Naive thymus-derived CD8-positive, alpha-beta T cell (primary cell): ENCODE measurements at regions not wholly inside any gene's neighbourhood (a gene's known extent, or its start where the extent isn't known, plus 50 kb on each side); places are given as distances from the start of the nearest gene placed in this dataset.

Source experiments
- ATAC-seq, 2 donors: fragments of 150-1000 bp; cut with Tn5 transposase in 1 of 2; sonication (Bioruptor Pico), chemical (Tn5 transposase) in 1 of 2; 1 replicate in 1 of 2; 2 replicates in 1 of 2; pipeline ENCODE4 v1.10.0; 2021; ENCODE audit warnings: mild to moderate bottlenecking in 2 of 2, moderate library complexity in 2 of 2
- POLR2A ChIA-PET: fragments of 350-600 bp; sonication (Branson Sonifier 250); formaldehyde crosslinking; loops from one replicate; lab custom pipeline; 2021; ENCODE audit warnings: antibody characterized with exemption; lab: Charles Lee
- DNase-seq, 10 donors: peaks; one replicate each; pipeline versions ENCODE4 v3.0.0 to v3.0.0-alpha.2; 2020 to 2022
- H3K27ac Mint-ChIP-seq, 10 donors: one replicate each; pipeline ENCODE4 v1.8.0; 2020 to 2022; ENCODE audit warnings: mild to moderate bottlenecking in 10 of 10, mixed read lengths in 10 of 10, moderate library complexity in 4 of 10, inconsistent platforms in 1 of 10
- H3K27me3 Mint-ChIP-seq, 5 donors: one replicate each; pipeline ENCODE4 v1.8.0; 2021 to 2022; ENCODE audit warnings: mixed read lengths in 5 of 5
- H3K36me3 Mint-ChIP-seq, 3 donors: one replicate each; pipeline ENCODE4 v1.8.0; 2020 to 2022; ENCODE audit warnings: mixed read lengths in 3 of 3, mild to moderate bottlenecking in 2 of 3, inconsistent platforms in 1 of 3
- H3K4me1 Mint-ChIP-seq, 4 donors: one replicate each; pipeline ENCODE4 v1.8.0; 2021 to 2022; ENCODE audit warnings: mixed read lengths in 4 of 4
- H3K4me3 Mint-ChIP-seq, 10 donors: one replicate each; pipeline ENCODE4 v1.8.0; 2020 to 2022; ENCODE audit warnings: mild to moderate bottlenecking in 10 of 10, mixed read lengths in 10 of 10, moderate library complexity in 6 of 10, inconsistent platforms in 1 of 10
- H3K9me3 Mint-ChIP-seq, 9 donors: one replicate each; pipeline ENCODE4 v1.8.0; 2020 to 2022; ENCODE audit warnings: mixed read lengths in 9 of 9, mild to moderate bottlenecking in 3 of 9, inconsistent platforms in 1 of 9, moderate library complexity in 1 of 9

DNA sequence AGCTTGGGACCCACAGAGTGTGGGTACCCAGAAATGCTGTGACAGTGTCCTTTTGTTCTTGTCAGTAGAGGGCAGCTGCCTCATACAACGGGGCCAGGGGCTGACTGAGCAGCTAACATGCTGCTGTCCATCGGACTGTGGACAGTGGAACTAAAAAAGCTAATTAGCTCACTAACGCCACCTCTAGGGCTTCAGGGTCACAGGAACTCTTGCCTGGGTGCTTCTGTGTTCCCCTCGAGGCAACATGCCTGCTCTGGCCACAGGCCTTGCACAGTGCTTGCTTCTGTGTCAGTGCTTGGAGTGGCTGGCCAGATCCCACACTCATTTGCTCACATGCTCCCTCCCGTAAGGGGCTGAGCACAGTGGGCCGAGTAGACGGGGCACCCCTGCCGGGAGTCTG lies 377.0 kb downstream of the OLFM4 start:
- no peak overlapping the region for H3K27ac Mint-ChIP-seq
- H3K4me1 Mint-ChIP-seq, result no peaks in the 10 kb centered on the region
- H3K36me3 Mint-ChIP-seq, result no peaks in the 10 kb centered on the region
- DNase-seq, result no peak
- ATAC-seq, result no peak
- peaks cover 0 to 7% (median 0%) of the 10 kb centered on the region in 9 donors for H3K9me3 Mint-ChIP-seq
- H3K27me3 Mint-ChIP-seq, result no peaks in the 10 kb centered on the region
- H3K4me3 Mint-ChIP-seq, result no peak overlapping the region
- POLR2A ChIA-PET, result no interaction called here

DNA sequence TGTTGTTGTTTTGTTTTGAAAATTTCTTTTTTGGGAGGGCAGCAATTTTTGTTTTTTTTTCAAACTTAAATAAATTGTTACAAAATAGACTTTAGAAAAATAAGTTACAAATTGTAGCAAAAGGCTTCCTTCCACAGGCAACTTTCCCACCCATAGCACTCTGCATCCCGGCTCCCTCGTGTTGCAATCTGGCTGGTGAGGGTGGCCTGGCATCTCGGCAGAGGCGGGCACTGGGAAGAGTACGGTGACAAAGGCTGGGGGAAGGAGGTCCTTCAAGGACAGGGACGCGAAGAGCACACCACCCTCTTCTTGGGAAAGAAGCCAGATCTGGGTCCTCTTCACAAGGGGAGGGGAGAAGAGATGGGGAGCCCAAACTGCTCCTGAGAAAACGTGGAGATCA lies 379.7 kb downstream of the OLFM4 start:
- POLR2A ChIA-PET, result no interaction called here
- no peaks in the 10 kb centered on the region for H3K27me3 Mint-ChIP-seq
- H3K36me3 Mint-ChIP-seq, result no peaks in the 10 kb centered on the region
- H3K9me3 Mint-ChIP-seq, result peaks cover 0 to 11% (median 0%) of the 10 kb centered on the region in 9 donors
- H3K27ac Mint-ChIP-seq, result no peak overlapping the region
- no peaks in the 10 kb centered on the region for H3K4me1 Mint-ChIP-seq
- ATAC-seq (no peak), DNase-seq (no peak)
- H3K4me3 Mint-ChIP-seq, result no peak overlapping the region

DNA sequence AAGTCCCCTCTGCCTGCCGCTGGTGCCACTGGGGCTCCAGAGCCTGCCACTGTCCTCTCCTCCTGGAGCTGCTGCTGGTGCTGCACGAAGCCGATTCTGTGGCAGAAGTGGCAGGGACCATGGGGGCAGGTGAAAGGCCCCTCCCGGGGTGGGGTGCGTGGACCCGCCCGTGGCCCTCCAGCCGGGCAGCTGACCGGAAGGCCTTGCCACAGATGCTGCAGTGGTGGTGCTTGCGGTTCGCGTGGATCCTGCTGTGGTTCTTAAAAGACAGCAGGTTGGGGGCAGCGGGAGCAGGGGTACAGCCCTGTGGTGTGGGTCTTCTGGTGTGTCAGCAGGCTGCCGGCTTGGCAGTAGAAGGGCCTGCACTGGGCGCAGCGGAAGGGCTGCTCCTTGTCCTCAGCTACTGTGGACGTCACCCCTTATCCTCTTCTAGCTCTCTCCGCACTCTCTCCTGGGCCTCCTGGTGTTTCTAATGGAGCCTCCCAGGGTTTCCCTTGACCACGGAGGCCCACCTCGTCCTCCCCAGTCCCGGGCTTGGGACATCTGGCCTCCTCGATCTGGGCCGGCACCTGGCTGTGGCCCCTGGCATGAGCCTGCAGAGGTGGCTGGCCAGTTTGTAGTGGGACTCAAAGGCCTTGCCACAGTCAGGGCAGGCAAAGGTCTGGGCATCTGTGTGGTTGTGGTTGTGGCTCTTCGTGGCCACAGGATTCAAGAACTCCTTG lies 380.4 kb downstream of the OLFM4 start:
- no peak overlapping the region for H3K4me3 Mint-ChIP-seq
- H3K9me3 Mint-ChIP-seq, result peaks cover 0 to 11% (median 0%) of the 10 kb centered on the region in 9 donors
- H3K36me3 Mint-ChIP-seq, result no peaks in the 10 kb centered on the region
- no peaks in the 10 kb centered on the region for H3K4me1 Mint-ChIP-seq
- no peak overlapping the region for H3K27ac Mint-ChIP-seq
- peak in 1 of 10 donors; percentile 24 for DNase-seq
- no peak for ATAC-seq
- H3K27me3 Mint-ChIP-seq, result no peaks in the 10 kb centered on the region
- POLR2A ChIA-PET, result no interaction called here

DNA sequence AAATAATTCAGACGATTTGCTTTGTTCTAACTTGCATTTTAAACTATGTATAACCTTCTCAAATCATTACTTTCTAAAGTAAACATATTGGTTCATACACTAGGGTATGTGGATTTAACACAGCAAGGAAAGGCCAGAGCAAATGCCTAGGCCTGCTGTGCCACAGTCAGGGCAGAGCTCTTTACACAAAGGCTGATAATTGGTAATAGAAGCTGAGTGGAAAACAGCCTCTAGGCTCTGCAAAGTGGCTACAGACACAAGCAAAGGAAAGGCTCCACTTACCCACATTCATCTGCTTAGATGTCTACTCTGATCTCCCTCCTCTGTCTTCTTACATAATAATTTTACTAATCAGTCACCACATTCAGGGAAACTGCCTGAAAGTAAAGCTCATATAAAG lies 382.9 kb downstream of the OLFM4 start:
- Mint-ChIP-seq H3K27ac (no peak overlapping the region), H3K4me1 (no peaks in the 10 kb centered on the region), H3K36me3 (no peaks in the 10 kb centered on the region), H3K27me3 (no peaks in the 10 kb centered on the region), H3K9me3 (peaks cover 0 to 6% (median 0%) of the 10 kb centered on the region in 9 donors), H3K4me3 (no peak overlapping the region)
- no peak for ATAC-seq
- DNase-seq, result no peak
- POLR2A ChIA-PET, result no interaction called here

DNA sequence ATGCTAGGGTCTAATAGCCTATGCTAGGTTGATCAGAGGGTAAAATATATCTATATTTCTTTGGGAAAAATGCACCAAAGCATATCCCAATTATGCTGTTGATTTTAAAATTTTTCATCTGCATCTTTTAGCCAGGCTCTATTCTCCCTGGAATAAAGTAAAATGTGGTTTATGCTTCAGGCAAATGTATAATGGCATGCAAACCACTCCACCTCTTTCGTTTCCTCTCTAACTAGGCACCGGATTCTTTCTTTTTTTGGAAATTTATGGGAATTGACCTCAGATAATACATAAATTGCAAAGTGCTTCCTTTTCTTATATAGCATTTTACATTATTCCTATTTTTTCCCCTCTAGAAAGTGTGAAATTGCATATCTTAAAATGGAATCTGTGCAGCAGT lies 386.5 kb downstream of the OLFM4 start:
- DNase-seq (no peak), ATAC-seq (no peak)
- Mint-ChIP-seq H3K36me3 (no peaks in the 10 kb centered on the region), H3K27me3 (no peaks in the 10 kb centered on the region), H3K9me3 (peaks cover 0 to 17% (median 0%) of the 10 kb centered on the region in 9 donors), H3K4me1 (no peaks in the 10 kb centered on the region), H3K27ac (no peak overlapping the region), H3K4me3 (no peak overlapping the region)
- POLR2A ChIA-PET, result no interaction called here

- no peaks in the 10 kb centered on the region for H3K4me1 Mint-ChIP-seq
- DNase-seq (no peak), ATAC-seq (no peak)
- H3K4me3 Mint-ChIP-seq, result no peak overlapping the region
- H3K9me3 Mint-ChIP-seq, result peaks cover 0 to 17% (median 2%) of the 10 kb centered on the region in 9 donors
- no peak overlapping the region for H3K27ac Mint-ChIP-seq
- POLR2A ChIA-PET, result no interaction called here
- H3K36me3 Mint-ChIP-seq, result no peaks in the 10 kb centered on the region
- no peaks in the 10 kb centered on the region for H3K27me3 Mint-ChIP-seq
These were observed 389.0 kb downstream of the OLFM4 start for GRCh38 chr13:53417601-53418000.

DNA sequence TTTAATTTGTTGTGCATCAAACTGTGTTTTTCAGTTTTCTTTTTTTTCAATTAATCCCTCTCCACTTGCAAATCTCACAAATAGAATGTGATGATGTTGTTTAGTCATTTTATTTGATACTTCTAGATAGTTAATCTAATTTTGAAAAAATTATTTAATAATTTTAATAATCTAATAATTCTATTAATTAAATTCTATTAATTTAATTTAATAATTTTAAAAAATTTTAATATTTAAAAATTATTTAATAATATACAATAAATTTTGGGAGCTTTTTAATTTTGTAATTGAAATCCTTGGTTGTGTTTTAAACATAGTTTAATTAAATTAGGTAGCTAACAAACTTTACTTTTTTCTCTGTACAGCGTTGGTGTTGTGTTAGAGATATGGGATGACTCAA lies 393.8 kb downstream of the OLFM4 start:
- peaks cover 0 to 12% (median 3%) of the 10 kb centered on the region in 9 donors for H3K9me3 Mint-ChIP-seq
- DNase-seq (no peak), ATAC-seq (no peak)
- H3K27me3 Mint-ChIP-seq, result no peaks in the 10 kb centered on the region
- POLR2A ChIA-PET, result no interaction called here
- H3K36me3 Mint-ChIP-seq, result no peaks in the 10 kb centered on the region
- no peak overlapping the region for H3K4me3 Mint-ChIP-seq
- no peaks in the 10 kb centered on the region for H3K4me1 Mint-ChIP-seq
- no peak overlapping the region for H3K27ac Mint-ChIP-seq

GRCh38 chr13:53436396-53436795 lies 407.8 kb downstream of the OLFM4 start:
- POLR2A ChIA-PET, result no interaction called here
- H3K36me3 Mint-ChIP-seq, result no peaks in the 10 kb centered on the region
- ATAC-seq, result no peak
- no peaks in the 10 kb centered on the region for H3K27me3 Mint-ChIP-seq
- peaks cover 0 to 12% (median 3%) of the 10 kb centered on the region in 9 donors for H3K9me3 Mint-ChIP-seq
- DNase-seq, result no peak
- H3K27ac Mint-ChIP-seq, result no peak overlapping the region
- H3K4me3 Mint-ChIP-seq, result no peak overlapping the region
- no peaks in the 10 kb centered on the region for H3K4me1 Mint-ChIP-seq

GRCh38 chr13:53439439-53440225 lies 411.0 kb downstream of the OLFM4 start:
- no peak overlapping the region for H3K4me3 Mint-ChIP-seq
- no peak for ATAC-seq
- peaks cover 0 to 5% (median 4%) of the 10 kb centered on the region in 9 donors for H3K9me3 Mint-ChIP-seq
- DNase-seq, result no peak
- H3K36me3 Mint-ChIP-seq, result no peaks in the 10 kb centered on the region
- H3K4me1 Mint-ChIP-seq, result no peaks in the 10 kb centered on the region
- POLR2A ChIA-PET, result no interaction called here
- H3K27ac Mint-ChIP-seq, result no peak overlapping the region
- H3K27me3 Mint-ChIP-seq, result no peaks in the 10 kb centered on the region

DNA sequence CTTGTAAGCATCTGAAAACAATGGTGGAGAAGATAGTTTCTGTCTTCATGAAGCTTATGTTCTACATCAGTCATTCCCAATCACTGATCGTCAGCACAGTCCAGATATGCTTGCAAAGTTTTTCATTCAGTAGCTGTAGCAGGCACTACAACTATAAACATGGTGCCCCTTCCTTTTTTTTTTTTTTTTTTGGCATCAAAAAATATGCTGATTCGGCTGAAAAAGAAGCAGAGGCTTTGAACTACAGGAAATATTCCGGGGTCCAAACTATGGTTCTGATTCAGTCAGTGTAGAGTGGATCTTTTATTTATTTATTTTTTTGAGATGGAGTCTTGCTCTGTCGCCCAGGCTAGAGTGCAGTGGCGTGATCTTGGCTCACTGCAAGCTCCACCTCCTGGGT lies 414.4 kb downstream of the OLFM4 start:
- POLR2A ChIA-PET, result no interaction called here
- peaks cover 0 to 5% (median 0%) of the 10 kb centered on the region in 5 donors for H3K27me3 Mint-ChIP-seq

GRCh38 chr13:53445686-53446085 lies 417.1 kb downstream of the OLFM4 start:
- H3K36me3 Mint-ChIP-seq, result peaks cover 0 to 15% (median 0%) of the 10 kb centered on the region in 3 donors
- no peak overlapping the region for H3K27ac Mint-ChIP-seq
- POLR2A ChIA-PET, result no interaction called here
- H3K4me3 Mint-ChIP-seq, result no peak overlapping the region
- peaks cover 0 to 5% (median 0%) of the 10 kb centered on the region in 5 donors for H3K27me3 Mint-ChIP-seq
- ATAC-seq, result no peak
- H3K9me3 Mint-ChIP-seq, result peaks cover 10 to 34% (median 24%) of the 10 kb centered on the region in 9 donors
- DNase-seq, result no peak
- H3K4me1 Mint-ChIP-seq, result no peaks in the 10 kb centered on the region

More for the DNA sequence above, 414.4 kb downstream of the OLFM4 start:
- ATAC-seq (no peak), DNase-seq (no peak)
- no peak overlapping the region for H3K27ac Mint-ChIP-seq
- no peaks in the 10 kb centered on the region for H3K4me1 Mint-ChIP-seq
- peaks cover 0 to 13% (median 9%) of the 10 kb centered on the region in 9 donors for H3K9me3 Mint-ChIP-seq
- H3K4me3 Mint-ChIP-seq, result no peak overlapping the region
- peaks cover 0 to 4% (median 0%) of the 10 kb centered on the region in 3 donors for H3K36me3 Mint-ChIP-seq

DNA sequence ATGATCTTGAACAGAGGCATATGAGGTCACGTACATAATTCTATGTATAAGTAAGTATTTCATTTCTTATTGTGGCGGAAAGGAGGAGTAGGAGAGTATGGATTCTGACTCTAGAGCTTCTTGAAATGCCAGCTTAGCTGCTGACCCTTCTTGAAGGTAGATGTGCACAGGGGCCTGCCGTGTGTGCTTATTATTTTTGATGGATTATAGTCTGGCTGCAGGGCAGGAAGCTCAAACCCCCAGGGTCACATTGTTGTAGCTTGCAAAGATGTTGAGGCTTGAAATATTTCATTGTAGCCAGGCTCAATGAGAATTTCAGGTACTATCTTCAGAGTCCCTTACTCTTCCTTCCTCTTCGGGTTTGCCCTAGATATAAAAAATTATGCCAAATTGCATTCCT lies 418.8 kb downstream of the OLFM4 start:
- Mint-ChIP-seq H3K27ac (no peak overlapping the region), H3K36me3 (peaks cover 0 to 23% (median 0%) of the 10 kb centered on the region in 3 donors), H3K9me3 (peaks cover 13 to 46% (median 28%) of the 10 kb centered on the region in 9 donors), H3K27me3 (peaks cover 0 to 5% (median 0%) of the 10 kb centered on the region in 5 donors), H3K4me1 (no peaks in the 10 kb centered on the region), H3K4me3 (no peak overlapping the region)
- POLR2A ChIA-PET, result no interaction called here
- ATAC-seq, result no peak
- DNase-seq, result no peak

- POLR2A ChIA-PET, result no interaction called here
- Mint-ChIP-seq H3K27ac (no peak overlapping the region), H3K9me3 (peaks cover 13 to 46% (median 28%) of the 10 kb centered on the region in 9 donors), H3K36me3 (peaks cover 0 to 23% (median 0%) of the 10 kb centered on the region in 3 donors), H3K4me1 (no peaks in the 10 kb centered on the region), H3K27me3 (peaks cover 0 to 5% (median 0%) of the 10 kb centered on the region in 5 donors), H3K4me3 (no peak overlapping the region)
- no peak for DNase-seq
- ATAC-seq, result no peak
These were observed 419.2 kb downstream of the OLFM4 start for GRCh38 chr13:53447863-53448262.
